ENCODE measurements at regions not wholly inside any gene's neighbourhood (a gene's known extent, or its start where the extent isn't known, plus 50 kb on each side); places are given as distances from the start of the nearest gene placed in this dataset.

- TF ChIP-seq CTCF (IDR thresholded peaks at IDR 0.05; ENCODE audit: low read depth, low read length, poor library complexity, severe bottlenecking): no peak
- TF ChIP-seq EZH2phosphoT487 (IDR thresholded peaks at IDR 0.05; ENCODE audit: borderline replicate concordance, low read length): no peak
Observed at GRCh38 chr10:128422190-128422589, 296.0 kb upstream of the MKI67 start.

Measured in DOHH2 (cell line).